C4-2B (cell line): ENCODE measurements at regions not wholly inside any gene's neighbourhood (a gene's known extent, or its start where the extent isn't known, plus 50 kb on each side); places are given as distances from the start of the nearest gene placed in this dataset.

Experiments used
- H3K27ac ChIP-seq: fragments of 450-650 bp; 2 replicates; pipeline ENCODE4 v1.5.1; 2017
- ZFX ChIP-seq: fragments of 450-650 bp; IDR thresholded peaks from 2 replicates; pipeline ENCODE4 v1.6.1; 2017
- TF ChIP-seq, protein P1 (sequence below): fragments of 450-650 bp; conservative IDR thresholded peaks from 2 replicates; pipeline ENCODE4 v1.5.1; 2017; ENCODE audit warnings: mild to moderate bottlenecking

GRCh38 chr18:77766421-77766820, 516.8 kb downstream of the GALR1 start:
- H3K27ac ChIP-seq = no peak overlapping the region
- no peak for TF ChIP-seq ZFX
- TF ChIP-seq, protein P1, sequence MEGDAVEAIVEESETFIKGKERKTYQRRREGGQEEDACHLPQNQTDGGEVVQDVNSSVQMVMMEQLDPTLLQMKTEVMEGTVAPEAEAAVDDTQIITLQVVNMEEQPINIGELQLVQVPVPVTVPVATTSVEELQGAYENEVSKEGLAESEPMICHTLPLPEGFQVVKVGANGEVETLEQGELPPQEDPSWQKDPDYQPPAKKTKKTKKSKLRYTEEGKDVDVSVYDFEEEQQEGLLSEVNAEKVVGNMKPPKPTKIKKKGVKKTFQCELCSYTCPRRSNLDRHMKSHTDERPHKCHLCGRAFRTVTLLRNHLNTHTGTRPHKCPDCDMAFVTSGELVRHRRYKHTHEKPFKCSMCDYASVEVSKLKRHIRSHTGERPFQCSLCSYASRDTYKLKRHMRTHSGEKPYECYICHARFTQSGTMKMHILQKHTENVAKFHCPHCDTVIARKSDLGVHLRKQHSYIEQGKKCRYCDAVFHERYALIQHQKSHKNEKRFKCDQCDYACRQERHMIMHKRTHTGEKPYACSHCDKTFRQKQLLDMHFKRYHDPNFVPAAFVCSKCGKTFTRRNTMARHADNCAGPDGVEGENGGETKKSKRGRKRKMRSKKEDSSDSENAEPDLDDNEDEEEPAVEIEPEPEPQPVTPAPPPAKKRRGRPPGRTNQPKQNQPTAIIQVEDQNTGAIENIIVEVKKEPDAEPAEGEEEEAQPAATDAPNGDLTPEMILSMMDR = no peak

DNA sequence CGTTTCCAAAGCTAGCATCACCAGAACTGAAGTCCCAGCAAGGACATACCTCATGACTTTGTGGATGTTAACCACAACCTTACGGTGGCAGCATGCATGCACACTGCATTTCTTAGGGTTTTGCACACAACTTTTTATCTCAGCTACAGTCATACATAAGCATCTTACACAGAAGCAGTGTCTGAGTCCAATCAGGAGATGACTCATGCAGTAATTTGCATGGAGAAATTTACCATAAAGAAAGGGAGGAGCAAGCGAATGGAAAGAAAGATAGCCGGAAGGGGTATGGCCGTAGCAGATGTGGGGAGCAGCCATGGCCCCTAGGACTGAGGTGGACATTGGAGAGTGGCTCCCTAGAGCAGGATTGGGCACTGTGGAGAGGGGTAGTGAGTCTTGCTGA, 522.5 kb downstream of the GALR1 start:
- no peak overlapping the region for H3K27ac ChIP-seq
- TF ChIP-seq ZFX = no peak
- TF ChIP-seq, protein P1 = no peak

- no peak overlapping the region for H3K27ac ChIP-seq
- no peak for TF ChIP-seq ZFX
- TF ChIP-seq, protein P1 = no peak; the same call in 1 of the 2 replicates
Measured at GRCh38 chr18:77776104-77776503, 526.5 kb downstream of the GALR1 start.

DNA sequence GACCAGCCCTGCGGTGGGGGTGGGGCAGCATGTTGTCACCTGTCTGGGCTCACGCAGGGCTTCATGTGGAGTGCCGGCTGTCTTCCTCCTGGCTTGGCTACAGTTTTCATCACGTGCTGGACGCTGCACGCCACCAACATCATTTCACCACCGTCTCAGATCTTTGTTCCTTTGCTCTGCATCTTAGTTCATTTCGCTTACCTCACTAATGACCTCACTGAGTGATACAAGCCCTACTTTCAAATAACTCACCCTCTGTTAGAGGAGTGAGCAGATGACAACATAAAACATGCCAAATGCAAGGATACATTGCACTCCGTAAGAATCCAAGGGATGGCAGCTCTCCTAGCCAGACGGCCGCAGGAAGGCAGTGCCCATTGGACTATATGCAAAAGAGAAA, 527.5 kb downstream of the GALR1 start:
- TF ChIP-seq ZFX = no peak
- TF ChIP-seq, protein P1 = no peak
- H3K27ac ChIP-seq = no peak overlapping the region

DNA sequence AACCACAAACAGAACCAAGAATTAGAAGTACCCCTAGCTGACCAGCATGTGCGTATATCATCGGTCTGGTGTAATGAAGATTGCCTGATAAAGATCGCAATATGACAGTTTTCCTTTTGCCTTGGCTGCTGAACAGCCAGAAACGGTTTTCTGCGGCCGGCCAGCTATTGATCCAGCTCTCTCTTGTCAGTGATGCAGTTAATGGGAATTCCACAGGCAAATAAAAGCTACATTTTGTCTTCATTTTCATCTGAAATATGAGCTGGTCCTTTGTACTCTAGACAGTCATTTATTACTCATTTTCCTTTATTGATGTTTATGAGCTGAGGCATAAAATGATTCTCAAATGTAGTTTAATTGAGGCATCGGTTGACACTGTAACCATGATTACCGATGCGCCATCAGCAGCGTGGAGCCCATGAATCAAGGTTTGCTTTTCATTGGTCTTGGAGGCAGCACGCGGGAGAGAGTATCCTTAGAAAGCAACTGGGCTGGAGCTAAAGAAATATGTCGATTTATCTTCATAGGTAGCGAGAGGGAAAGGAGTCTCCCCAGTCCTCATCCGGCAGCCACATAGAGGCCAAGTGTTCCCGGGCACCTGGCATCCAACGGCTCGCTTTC, 535.2 kb downstream of the GALR1 start:
- TF ChIP-seq, protein P1 = no peak
- TF ChIP-seq ZFX = no peak
- H3K27ac ChIP-seq = no peak overlapping the region

GRCh38 chr18:77785415-77785975, 535.8 kb downstream of the GALR1 start:
- no peak overlapping the region for H3K27ac ChIP-seq
- TF ChIP-seq, protein P1 = no peak
- no peak for TF ChIP-seq ZFX

GRCh38 chr18:77803024-77803423, 553.4 kb downstream of the GALR1 start:
- H3K27ac ChIP-seq = no peak overlapping the region
- TF ChIP-seq, protein P1 = no peak
- TF ChIP-seq ZFX = no peak
